Prostate gland (tissue), 2 donors: ENCODE measurements at regions not wholly inside any gene's neighbourhood (a gene's known extent, or its start where the extent isn't known, plus 50 kb on each side); places are given as distances from the start of the nearest gene placed in this dataset.

Experiments used
- CTCF ChIP-seq, 4 experiments: fragments of 200-600 bp in 2 of 4; fragments of 450-650 bp in 2 of 4; sonication (generic) in 2 of 4; IDR thresholded peaks; 1 replicate in 3 of 4; 2 replicates in 1 of 4; pipeline ENCODE4 v1.5.1; 2016 to 2019; ENCODE audit warnings: antibody characterized with exemption in 4 of 4, mild to moderate bottlenecking in 2 of 4, moderate library complexity in 2 of 4
- POLR2A ChIP-seq: fragments of 450-650 bp; IDR thresholded peaks from one replicate; pipeline ENCODE4 v1.6.1; 2016; ENCODE audit warnings: antibody characterized with exemption, mild to moderate bottlenecking

- TF ChIP-seq POLR2A (no peak), CTCF (IDR thresholded peaks at IDR 0.05) (no peak)
Measured at GRCh38 chr3:107976202-107976800, 114.5 kb downstream of the CD47 start.
